K562 (cell line): ENCODE measurements at regions not wholly inside any gene's neighbourhood (a gene's known extent, or its start where the extent isn't known, plus 50 kb on each side); places are given as distances from the start of the nearest gene placed in this dataset.

Source experiments
- ARNT ChIP-seq, 2 experiments: fragments of 450-650 bp; IDR thresholded peaks; 2 replicates each; pipeline ENCODE4 v1.6.1; 2016; ENCODE audit warnings: mild to moderate bottlenecking in 1 of 2
- CBX2 ChIP-seq: fragments of 200-600 bp; sonication (generic); IDR thresholded peaks from one replicate; pipeline ENCODE4 v1.6.1; 2012; ENCODE audit warnings: mild to moderate bottlenecking, low read length, inconsistent platforms; ENCODE audit not compliant: insufficient read depth, poor library complexity, severe bottlenecking
- EP400 ChIP-seq: fragments of 450-650 bp; IDR thresholded peaks from 2 replicates; pipeline ENCODE4 v1.6.1; 2017; ENCODE audit warnings: antibody characterized with exemption, mild to moderate bottlenecking, moderate library complexity
- ETS1 ChIP-seq: conservative IDR thresholded peaks from 2 replicates; pipeline ENCODE4 v1.6.1; 2011; ENCODE audit warnings: low read depth, mild to moderate bottlenecking, low read length; ENCODE audit not compliant: control insufficient read depth
- FOXO4 ChIP-seq: fragments of 450-650 bp; formaldehyde crosslinking; IDR thresholded peaks from 2 replicates; pipeline ENCODE4 v1.4.0; 2020; ENCODE audit warnings: mild to moderate bottlenecking, moderate library complexity
- NFE2L1 ChIP-seq: fragments of 450-650 bp; IDR thresholded peaks from 2 replicates; pipeline ENCODE4 v1.6.1; 2016; ENCODE audit warnings: missing genetic modification characterization, low read depth, mild to moderate bottlenecking, missing compliant biosample characterization, moderate library complexity, borderline replicate concordance
- NR3C1 ChIP-seq: sonication (generic); formaldehyde crosslinking; IDR thresholded peaks from 2 replicates; pipeline ENCODE4 v1.8.1; 2022; ENCODE audit warnings: missing genetic modification reagents
- PYGO2 ChIP-seq: fragments of 450-650 bp; IDR thresholded peaks from 2 replicates; pipeline ENCODE4 v1.6.1; 2016; ENCODE audit warnings: mild to moderate bottlenecking, missing genetic modification characterization, moderate library complexity, missing compliant biosample characterization
- RAD21 ChIP-seq, 2 experiments: fragments of 250-450 bp in 1 of 2; fragments of 450-650 bp in 1 of 2; sonication (Bioruptor Pico) in 1 of 2; formaldehyde crosslinking in 1 of 2; IDR thresholded peaks in 1 of 2; conservative IDR thresholded peaks in 1 of 2; 2 replicates each; pipeline versions ENCODE4 v1.4.0 to v1.8.0; 2020 to 2022; ENCODE audit warnings: mild to moderate bottlenecking in 2 of 2, moderate library complexity in 1 of 2
- RAD51 ChIP-seq: fragments of 450-650 bp; IDR thresholded peaks from 2 replicates; pipeline ENCODE4 v1.7.1; 2016; ENCODE audit warnings: low read depth, mild to moderate bottlenecking, borderline replicate concordance
- SRSF9 ChIP-seq: fragments of 200-400 bp; formaldehyde crosslinking; IDR thresholded peaks from 2 replicates; pipeline ENCODE4 v1.6.1; 2017; ENCODE audit warnings: low read depth, low read length, borderline replicate concordance
- TGIF2 ChIP-seq: sonication (generic); formaldehyde crosslinking; IDR thresholded peaks from 2 replicates; pipeline ENCODE4 v1.8.1; 2022; ENCODE audit warnings: mild to moderate bottlenecking, missing genetic modification reagents, moderate library complexity
- TOE1 ChIP-seq, 2 experiments: fragments of 450-650 bp in 1 of 2; sonication (generic) in 1 of 2; formaldehyde crosslinking in 1 of 2; IDR thresholded peaks; 2 replicates each; pipeline versions ENCODE4 v1.7.1 to v1.8.0; 2016 to 2022; ENCODE audit warnings: borderline replicate concordance in 2 of 2, mild to moderate bottlenecking in 2 of 2, antibody characterized with exemption in 1 of 2, inconsistent platforms in 1 of 2, low read depth in 1 of 2, missing genetic modification reagents in 1 of 2, moderate library complexity in 1 of 2
- U2AF2 ChIP-seq: fragments of 200-400 bp; formaldehyde crosslinking; optimal IDR thresholded peaks from 2 replicates; pipeline ENCODE3; 2017; ENCODE audit warnings: low read depth, mild to moderate bottlenecking, low read length
- ZBTB1 ChIP-seq: sonication (generic); formaldehyde crosslinking; IDR thresholded peaks from 2 replicates; pipeline ENCODE4 v1.8.1; 2023; ENCODE audit warnings: missing genetic modification reagents, low read depth, mild to moderate bottlenecking, borderline replicate concordance
- ZNF124 ChIP-seq: sonication (generic); formaldehyde crosslinking; IDR thresholded peaks from 2 replicates; pipeline ENCODE4 v1.8.1; 2022; ENCODE audit warnings: missing genetic modification reagents
- ZNF407 ChIP-seq: fragments of 450-650 bp; IDR thresholded peaks from 2 replicates; pipeline ENCODE4 v1.6.1; 2016; ENCODE audit warnings: low read depth
- ZZZ3 ChIP-seq: fragments of 450-650 bp; IDR thresholded peaks from 2 replicates; pipeline ENCODE4 v1.6.1; 2016; ENCODE audit warnings: antibody characterized with exemption, mild to moderate bottlenecking, moderate library complexity

GRCh38 chr2:39513641-39514094, 76.6 kb upstream of the MAP4K3 start (continued):
- TF ChIP-seq CBX2 (no peak), ZNF407 (no peak), TOE1 (IDR thresholded peaks at IDR 0.05; ENCODE audit: borderline replicate concordance) (no peak; the same call in 1 of the 2 replicates), TOE1 (CRISPR knock-in tag; IDR thresholded peaks at IDR 0.05; ENCODE audit: borderline replicate concordance, low read depth) (no peak), ZBTB1 (CRISPR knock-in tag) (no peak), EP400 (0 out of 2 replicates have a peak, but pooled peaks have one; percentile 4), SRSF9 (no peak), TGIF2 (CRISPR knock-in tag) (no peak), NFE2L1 (tag) (no peak), PYGO2 (tag) (no peak), FOXO4 (CRISPR knock-in tag) (no peak), NR3C1 (CRISPR knock-in tag) (no peak), ZZZ3 (no peak), RAD51 (no peak), ZNF124 (CRISPR knock-in tag) (no peak), ARNT (IDR thresholded peaks at IDR 0.05) (peak in 1 of 2 experiments; percentile 31; a peak in 1 of 4 replicates), RAD21 (CRISPR knock-in tag; conservative IDR thresholded peaks at IDR 0.05 in 1 of 2, IDR thresholded peaks at IDR 0.05 in 1 of 2) (peak; percentile 73 to 86), U2AF2 (no peak), ETS1 (no peak)
